Glutamatergic neuron (in vitro differentiated cells): ENCODE measurements at regions not wholly inside any gene's neighbourhood (a gene's known extent, or its start where the extent isn't known, plus 50 kb on each side); places are given as distances from the start of the nearest gene placed in this dataset.

Source experiments
- DNase-seq: peaks from one replicate; pipeline ENCODE4 v3.0.0; 2022
- H3K27ac Mint-ChIP-seq: one replicate; pipeline ENCODE4 v1.8.0; 2020; ENCODE audit warnings: mild to moderate bottlenecking, mixed read lengths, inconsistent platforms; ENCODE audit not compliant: unreplicated experiment
- H3K27me3 Mint-ChIP-seq: one replicate; pipeline ENCODE4 v1.8.0; 2020; ENCODE audit warnings: mild to moderate bottlenecking, moderate library complexity, mixed read lengths, inconsistent platforms; ENCODE audit not compliant: unreplicated experiment
- H3K36me3 Mint-ChIP-seq: one replicate; pipeline ENCODE4 v1.8.0; 2020; ENCODE audit warnings: mild to moderate bottlenecking, mixed read lengths, inconsistent platforms; ENCODE audit not compliant: unreplicated experiment
- H3K4me1 Mint-ChIP-seq: one replicate; pipeline ENCODE4 v1.8.0; 2020; ENCODE audit warnings: mild to moderate bottlenecking, low read depth, mixed read lengths, inconsistent platforms; ENCODE audit not compliant: unreplicated experiment
- H3K4me3 Mint-ChIP-seq: one replicate; pipeline ENCODE4 v1.8.0; 2020; ENCODE audit warnings: mild to moderate bottlenecking, mixed read lengths, inconsistent platforms; ENCODE audit not compliant: unreplicated experiment
- H3K9me3 Mint-ChIP-seq: one replicate; pipeline ENCODE4 v1.8.0; 2020; ENCODE audit warnings: mild to moderate bottlenecking, moderate library complexity, mixed read lengths, inconsistent platforms; ENCODE audit not compliant: unreplicated experiment
- CTCF ChIP-seq: fragments of 200-600 bp; sonication (generic); IDR thresholded peaks from one replicate; pipeline ENCODE4 v1.5.0; 2021; ENCODE audit not compliant: partially characterized antibody, unreplicated experiment

- H3K27me3 Mint-ChIP-seq, result no peaks in the 10 kb centered on the region
- H3K27ac Mint-ChIP-seq, result no peak overlapping the region
These were observed 1065.0 kb downstream of the NLGN4X start for GRCh38 chrX:5163663-5164062.

GRCh38 chrX:5155301-5155700 lies 1073.4 kb downstream of the NLGN4X start:
- H3K9me3 Mint-ChIP-seq, result no peaks in the 10 kb centered on the region
- H3K4me1 Mint-ChIP-seq, result no peaks in the 10 kb centered on the region
- no peak overlapping the region for H3K27ac Mint-ChIP-seq
- TF ChIP-seq CTCF, result no peak
- DNase-seq, result no peak
- H3K4me3 Mint-ChIP-seq, result no peak overlapping the region
- no peaks in the 10 kb centered on the region for H3K27me3 Mint-ChIP-seq
- no peaks in the 10 kb centered on the region for H3K36me3 Mint-ChIP-seq

More at GRCh38 chrX:5163663-5164062, 1065.0 kb downstream of the NLGN4X start:
- TF ChIP-seq CTCF, result no peak
- no peak for DNase-seq
- Mint-ChIP-seq H3K4me1 (peaks cover 2% of the 10 kb centered on the region), H3K36me3 (no peaks in the 10 kb centered on the region), H3K9me3 (no peaks in the 10 kb centered on the region), H3K4me3 (no peak overlapping the region)

GRCh38 chrX:5145957-5146356 lies 1082.7 kb downstream of the NLGN4X start:
- DNase-seq, result no peak
- Mint-ChIP-seq H3K27me3 (no peaks in the 10 kb centered on the region), H3K9me3 (no peaks in the 10 kb centered on the region), H3K4me1 (no peaks in the 10 kb centered on the region), H3K36me3 (no peaks in the 10 kb centered on the region), H3K27ac (no peak overlapping the region), H3K4me3 (no peak overlapping the region)
- no peak for TF ChIP-seq CTCF

- TF ChIP-seq CTCF, result no peak
- no peaks in the 10 kb centered on the region for H3K4me1 Mint-ChIP-seq
- DNase-seq, result no peak
- H3K4me3 Mint-ChIP-seq, result no peak overlapping the region
- no peak overlapping the region for H3K27ac Mint-ChIP-seq
- H3K36me3 Mint-ChIP-seq, result no peaks in the 10 kb centered on the region
- no peaks in the 10 kb centered on the region for H3K9me3 Mint-ChIP-seq
- H3K27me3 Mint-ChIP-seq, result no peaks in the 10 kb centered on the region
These were observed 1086.0 kb downstream of the NLGN4X start for GRCh38 chrX:5142644-5143043.

- no peak overlapping the region for H3K27ac Mint-ChIP-seq
- no peak overlapping the region for H3K4me3 Mint-ChIP-seq
- H3K4me1 Mint-ChIP-seq, result no peaks in the 10 kb centered on the region
- no peak for DNase-seq
- no peaks in the 10 kb centered on the region for H3K27me3 Mint-ChIP-seq
- no peaks in the 10 kb centered on the region for H3K36me3 Mint-ChIP-seq
- TF ChIP-seq CTCF, result no peak
- H3K9me3 Mint-ChIP-seq, result no peaks in the 10 kb centered on the region
These were observed 1106.4 kb downstream of the NLGN4X start for GRCh38 chrX:5122181-5122678.
